AG09319 (cell line): ENCODE measurements at regions not wholly inside any gene's neighbourhood (a gene's known extent, or its start where the extent isn't known, plus 50 kb on each side); places are given as distances from the start of the nearest gene placed in this dataset.

Experiments used
- DNase-seq: peaks from one replicate; pipeline ENCODE4 v3.0.0-alpha.2; 2010; ENCODE audit warnings: low read depth; ENCODE audit errors: extremely low read depth
- TF ChIP-seq, protein P1 (sequence below): IDR thresholded peaks from 2 replicates; pipeline ENCODE4 v1.5.1; 2011; ENCODE audit warnings: low read depth, mild to moderate bottlenecking, inconsistent platforms, low read length, moderate library complexity

DNA sequence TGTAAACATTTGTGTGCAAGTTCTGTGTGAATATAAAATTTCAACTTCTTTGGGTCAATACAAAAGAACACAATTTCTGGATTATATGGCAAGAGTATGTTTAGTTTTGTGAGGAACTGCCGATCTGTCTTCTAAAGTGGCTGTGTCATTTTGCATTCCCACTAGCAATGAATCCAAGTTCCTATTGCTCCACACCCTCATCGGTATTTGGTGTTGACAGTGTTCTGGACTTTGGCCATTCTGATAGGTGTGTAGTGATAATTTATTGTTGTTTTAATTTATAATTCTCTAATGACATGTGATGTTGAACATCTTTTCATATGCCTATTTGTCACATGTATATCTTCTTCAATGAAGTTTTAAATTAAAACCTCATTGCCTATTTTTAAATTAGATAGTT lies 58.2 kb upstream of the TMC3 start:
- DNase-seq: no peak
- TF ChIP-seq, protein P1, sequence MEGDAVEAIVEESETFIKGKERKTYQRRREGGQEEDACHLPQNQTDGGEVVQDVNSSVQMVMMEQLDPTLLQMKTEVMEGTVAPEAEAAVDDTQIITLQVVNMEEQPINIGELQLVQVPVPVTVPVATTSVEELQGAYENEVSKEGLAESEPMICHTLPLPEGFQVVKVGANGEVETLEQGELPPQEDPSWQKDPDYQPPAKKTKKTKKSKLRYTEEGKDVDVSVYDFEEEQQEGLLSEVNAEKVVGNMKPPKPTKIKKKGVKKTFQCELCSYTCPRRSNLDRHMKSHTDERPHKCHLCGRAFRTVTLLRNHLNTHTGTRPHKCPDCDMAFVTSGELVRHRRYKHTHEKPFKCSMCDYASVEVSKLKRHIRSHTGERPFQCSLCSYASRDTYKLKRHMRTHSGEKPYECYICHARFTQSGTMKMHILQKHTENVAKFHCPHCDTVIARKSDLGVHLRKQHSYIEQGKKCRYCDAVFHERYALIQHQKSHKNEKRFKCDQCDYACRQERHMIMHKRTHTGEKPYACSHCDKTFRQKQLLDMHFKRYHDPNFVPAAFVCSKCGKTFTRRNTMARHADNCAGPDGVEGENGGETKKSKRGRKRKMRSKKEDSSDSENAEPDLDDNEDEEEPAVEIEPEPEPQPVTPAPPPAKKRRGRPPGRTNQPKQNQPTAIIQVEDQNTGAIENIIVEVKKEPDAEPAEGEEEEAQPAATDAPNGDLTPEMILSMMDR: no peak

DNA sequence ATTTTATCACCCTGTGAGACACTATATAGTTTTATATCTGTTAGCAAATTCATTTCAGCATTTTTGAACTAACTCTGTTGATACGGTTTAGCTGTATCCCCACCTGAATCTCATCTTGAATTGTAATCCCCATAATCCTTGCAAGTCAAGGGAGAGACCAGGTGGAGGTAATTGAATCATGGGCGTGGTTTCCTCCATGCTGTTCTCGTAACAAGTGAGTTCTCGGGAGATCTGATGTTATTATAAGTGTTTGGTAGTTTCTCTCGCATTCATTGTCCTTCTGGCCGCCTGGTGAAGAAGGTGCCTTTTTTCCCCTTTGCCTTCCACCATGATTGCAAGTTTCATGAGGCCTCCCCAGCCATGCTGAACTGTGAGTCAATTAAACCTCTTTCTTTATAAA lies 53.2 kb upstream of the TMC3 start:
- TF ChIP-seq, protein P1: no peak

DNA sequence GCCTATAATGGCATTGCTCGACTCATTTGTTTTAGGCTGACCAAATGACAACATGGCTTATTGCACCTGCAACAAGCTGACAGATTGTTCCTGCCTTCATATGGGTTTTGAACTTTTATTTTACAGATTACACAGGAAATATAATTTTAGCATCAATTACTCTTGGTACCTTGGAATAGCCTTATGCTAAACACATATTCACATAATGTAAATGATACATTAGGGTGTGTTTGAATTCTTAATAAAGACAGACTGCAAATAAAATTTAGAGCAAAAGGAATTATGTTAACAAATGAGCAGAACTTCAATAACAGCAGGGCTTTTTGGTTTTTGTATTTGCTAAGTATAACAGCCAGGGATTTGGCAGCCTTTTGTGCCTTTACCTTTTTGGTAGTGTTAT lies 51.9 kb upstream of the TMC3 start:
- TF ChIP-seq, protein P1: no peak
- no peak for DNase-seq

More for the DNA sequence above, 53.2 kb upstream of the TMC3 start:
- no peak for DNase-seq
